C4-2B (cell line): ENCODE measurements at regions not wholly inside any gene's neighbourhood (a gene's known extent, or its start where the extent isn't known, plus 50 kb on each side); places are given as distances from the start of the nearest gene placed in this dataset.

Source experiments
- ZFX ChIP-seq: fragments of 450-650 bp; IDR thresholded peaks from 2 replicates; pipeline ENCODE4 v1.6.1; 2017
- TF ChIP-seq, protein P1 (sequence below): fragments of 450-650 bp; conservative IDR thresholded peaks from 2 replicates; pipeline ENCODE4 v1.5.1; 2017; ENCODE audit warnings: mild to moderate bottlenecking

- TF ChIP-seq, protein P1, sequence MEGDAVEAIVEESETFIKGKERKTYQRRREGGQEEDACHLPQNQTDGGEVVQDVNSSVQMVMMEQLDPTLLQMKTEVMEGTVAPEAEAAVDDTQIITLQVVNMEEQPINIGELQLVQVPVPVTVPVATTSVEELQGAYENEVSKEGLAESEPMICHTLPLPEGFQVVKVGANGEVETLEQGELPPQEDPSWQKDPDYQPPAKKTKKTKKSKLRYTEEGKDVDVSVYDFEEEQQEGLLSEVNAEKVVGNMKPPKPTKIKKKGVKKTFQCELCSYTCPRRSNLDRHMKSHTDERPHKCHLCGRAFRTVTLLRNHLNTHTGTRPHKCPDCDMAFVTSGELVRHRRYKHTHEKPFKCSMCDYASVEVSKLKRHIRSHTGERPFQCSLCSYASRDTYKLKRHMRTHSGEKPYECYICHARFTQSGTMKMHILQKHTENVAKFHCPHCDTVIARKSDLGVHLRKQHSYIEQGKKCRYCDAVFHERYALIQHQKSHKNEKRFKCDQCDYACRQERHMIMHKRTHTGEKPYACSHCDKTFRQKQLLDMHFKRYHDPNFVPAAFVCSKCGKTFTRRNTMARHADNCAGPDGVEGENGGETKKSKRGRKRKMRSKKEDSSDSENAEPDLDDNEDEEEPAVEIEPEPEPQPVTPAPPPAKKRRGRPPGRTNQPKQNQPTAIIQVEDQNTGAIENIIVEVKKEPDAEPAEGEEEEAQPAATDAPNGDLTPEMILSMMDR: no peak
- TF ChIP-seq ZFX: no peak
Measured at GRCh38 chrX:96447161-96447560, 237.5 kb upstream of the DIAPH2 start.
